ENCODE measurements at regions not wholly inside any gene's neighbourhood (a gene's known extent, or its start where the extent isn't known, plus 50 kb on each side); places are given as distances from the start of the nearest gene placed in this dataset.

GRCh38 chr3:174583396-174583795 is 275.7 kb upstream of the NAALADL2 start:
- TF ChIP-seq EZH2 (IDR thresholded peaks at IDR 0.05; ENCODE audit: borderline replicate concordance, low read length), result no peak
- TF ChIP-seq, protein P1, sequence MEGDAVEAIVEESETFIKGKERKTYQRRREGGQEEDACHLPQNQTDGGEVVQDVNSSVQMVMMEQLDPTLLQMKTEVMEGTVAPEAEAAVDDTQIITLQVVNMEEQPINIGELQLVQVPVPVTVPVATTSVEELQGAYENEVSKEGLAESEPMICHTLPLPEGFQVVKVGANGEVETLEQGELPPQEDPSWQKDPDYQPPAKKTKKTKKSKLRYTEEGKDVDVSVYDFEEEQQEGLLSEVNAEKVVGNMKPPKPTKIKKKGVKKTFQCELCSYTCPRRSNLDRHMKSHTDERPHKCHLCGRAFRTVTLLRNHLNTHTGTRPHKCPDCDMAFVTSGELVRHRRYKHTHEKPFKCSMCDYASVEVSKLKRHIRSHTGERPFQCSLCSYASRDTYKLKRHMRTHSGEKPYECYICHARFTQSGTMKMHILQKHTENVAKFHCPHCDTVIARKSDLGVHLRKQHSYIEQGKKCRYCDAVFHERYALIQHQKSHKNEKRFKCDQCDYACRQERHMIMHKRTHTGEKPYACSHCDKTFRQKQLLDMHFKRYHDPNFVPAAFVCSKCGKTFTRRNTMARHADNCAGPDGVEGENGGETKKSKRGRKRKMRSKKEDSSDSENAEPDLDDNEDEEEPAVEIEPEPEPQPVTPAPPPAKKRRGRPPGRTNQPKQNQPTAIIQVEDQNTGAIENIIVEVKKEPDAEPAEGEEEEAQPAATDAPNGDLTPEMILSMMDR (conservative IDR thresholded peaks at IDR 0.05 in 1 of 2, IDR thresholded peaks at IDR 0.05 in 1 of 2; ENCODE audit: extremely low read depth in 1 of 2, insufficient read depth in 1 of 2, low read depth in 1 of 2, low read length in 2 of 2), result no peak
